SK-N-SH (cell line): ENCODE measurements at regions not wholly inside any gene's neighbourhood (a gene's known extent, or its start where the extent isn't known, plus 50 kb on each side); places are given as distances from the start of the nearest gene placed in this dataset.

Source experiments
- CTCF ChIA-PET: fragments of 300-600, 350-600 bp; formaldehyde crosslinking; extraction: SDS; loops from one replicate; lab custom pipeline; 2021; lab: Yijun Ruan, JAX
- POLR2A ChIA-PET: fragments of 350-600 bp; sonication (Branson Sonifier 250); formaldehyde crosslinking; extraction: SDS; loops from one replicate; lab custom pipeline; 2020; ENCODE audit warnings: antibody characterized with exemption, inconsistent platforms; lab: Yijun Ruan, JAX
- DNase-seq: peaks from one replicate; pipeline ENCODE4 v3.0.0; 2012
- H2AFZ ChIP-seq: fragments of 200-600 bp; sonication (generic); 2 replicates; pipeline ENCODE4 v1.8.1; 2016; ENCODE audit warnings: antibody characterized with exemption, mild to moderate bottlenecking, low read depth
- H3F3A ChIP-seq: fragments of 200-600 bp; sonication (generic); replicated peaks from 2 replicates; pipeline ENCODE3; 2016; ENCODE audit warnings: antibody characterized with exemption, mild to moderate bottlenecking; ENCODE audit not compliant: insufficient read depth
- H3K27ac ChIP-seq, 2 experiments: fragments of 200-500 bp in 1 of 2; fragments of 200-600 bp in 1 of 2; sonication (Bioruptor generic) in 1 of 2; sonication (generic), shearing (Covaris generic) in 1 of 2; 2 replicates each; pipeline versions ENCODE4 v1.5.1 to v1.6.1; 2014 to 2016; ENCODE audit warnings: low read depth in 2 of 2, inconsistent platforms in 1 of 2, low read length in 1 of 2, mild to moderate bottlenecking in 1 of 2, mixed read lengths in 1 of 2
- H3K27me3 ChIP-seq: fragments of 200-600 bp; sonication (generic), shearing (Covaris generic); 2 replicates; pipeline ENCODE4 v1.6.1; 2016; ENCODE audit warnings: mixed run types; ENCODE audit not compliant: insufficient read depth
- H3K36me3 ChIP-seq, 2 experiments: fragments of 200-500 bp in 1 of 2; fragments of 200-600 bp in 1 of 2; sonication (Bioruptor generic) in 1 of 2; sonication (generic) in 1 of 2; replicated peaks in 1 of 2; 2 replicates each; pipeline versions ENCODE3 to v1.5.1; 2014 to 2016; ENCODE audit warnings: low read length in 1 of 2, mild to moderate bottlenecking in 1 of 2; ENCODE audit not compliant: insufficient read depth in 2 of 2, control insufficient read depth in 1 of 2
- H3K4me1 ChIP-seq, 2 experiments: fragments of 200-500 bp in 1 of 2; fragments of 200-600 bp in 1 of 2; sonication (Bioruptor generic) in 1 of 2; sonication (generic), shearing (Covaris generic) in 1 of 2; 2 replicates each; pipeline versions ENCODE4 v1.5.1 to v1.6.1; 2014 to 2016; ENCODE audit warnings: low read depth in 1 of 2, low read length in 1 of 2, mixed run types in 1 of 2; ENCODE audit not compliant: insufficient read depth in 2 of 2, control insufficient read depth in 1 of 2
- H3K4me2 ChIP-seq: fragments of 200-600 bp; sonication (generic), shearing (Covaris generic); 2 replicates; pipeline ENCODE4 v1.6.1; 2017; ENCODE audit warnings: mixed run types
- H3K4me3 ChIP-seq, 2 experiments: fragments of 200-500 bp in 1 of 2; fragments of 200-600 bp in 1 of 2; sonication (Bioruptor generic) in 1 of 2; sonication (generic), shearing (Covaris generic) in 1 of 2; 2 replicates each; pipeline versions ENCODE4 v1.5.1 to v1.8.1; 2014 to 2016; ENCODE audit warnings: low read depth in 2 of 2, inconsistent platforms in 1 of 2, low read length in 1 of 2, mild to moderate bottlenecking in 1 of 2, mixed read lengths in 1 of 2, moderate library complexity in 1 of 2
- H3K79me2 ChIP-seq: fragments of 200-600 bp; sonication (generic); 2 replicates; pipeline ENCODE4 v1.8.1; 2017; ENCODE audit warnings: mild to moderate bottlenecking; ENCODE audit not compliant: insufficient read depth
- H3K9ac ChIP-seq: fragments of 200-600 bp; sonication (generic); 2 replicates; pipeline ENCODE4 v1.6.1; 2017; ENCODE audit warnings: mixed run types
- H3K9me2 ChIP-seq: fragments of 200-600 bp; sonication (generic); 2 replicates; pipeline ENCODE4 v1.6.1; 2017; ENCODE audit warnings: mixed run types
- H3K9me3 ChIP-seq: fragments of 200-600 bp; sonication (generic); 2 replicates; pipeline ENCODE4 v1.6.1; 2017; ENCODE audit warnings: mixed run types, mild to moderate bottlenecking, moderate library complexity
- H4K20me1 ChIP-seq: fragments of 200-600 bp; sonication (generic); 2 replicates; pipeline ENCODE4 v1.6.1; 2017; ENCODE audit warnings: mild to moderate bottlenecking, mixed run types; ENCODE audit not compliant: insufficient read depth
- FOXJ3 ChIP-seq: sonication (generic); formaldehyde crosslinking; IDR thresholded peaks from 2 replicates; pipeline ENCODE4 v1.5.1; 2020; ENCODE audit warnings: mild to moderate bottlenecking, missing genetic modification reagents
- JUND ChIP-seq: IDR thresholded peaks from 2 replicates; pipeline ENCODE4 v1.4.0; 2012
- MEF2A ChIP-seq: IDR thresholded peaks from 2 replicates; pipeline ENCODE4 v1.4.0; 2012; ENCODE audit warnings: low read depth, borderline replicate concordance
- MXI1 ChIP-seq: IDR thresholded peaks from 2 replicates; pipeline ENCODE4 v1.6.1; 2012; ENCODE audit warnings: mild to moderate bottlenecking, low read depth, low read length, improper control_type of control experiment
- NFIC ChIP-seq: IDR thresholded peaks from 2 replicates; pipeline ENCODE4 v1.4.0; 2012; ENCODE audit warnings: borderline replicate concordance
- RAD21 ChIP-seq: IDR thresholded peaks from 2 replicates; pipeline ENCODE4 v1.6.1; 2012; ENCODE audit warnings: mild to moderate bottlenecking, low read length
- RCOR1 ChIP-seq: fragments of 150-350 bp; IDR thresholded peaks from 2 replicates; pipeline ENCODE4 v1.6.1; 2017; ENCODE audit warnings: antibody characterized with exemption, low read length
- RFX5 ChIP-seq: IDR thresholded peaks from 2 replicates; pipeline ENCODE4 v1.6.1; 2012; ENCODE audit warnings: mild to moderate bottlenecking, improper control_type of control experiment, low read length
- SMC3 ChIP-seq: IDR thresholded peaks from 2 replicates; pipeline ENCODE4 v1.6.1; 2012; ENCODE audit warnings: low read depth, low read length, improper control_type of control experiment
- TEAD4 ChIP-seq: IDR thresholded peaks from 2 replicates; pipeline ENCODE4 v1.4.0; 2012; ENCODE audit warnings: mild to moderate bottlenecking, borderline replicate concordance; ENCODE audit not compliant: insufficient read depth
- WGBS: methylation state at CpG from one replicate; pipeline ENCODE4 v1.1.6; 2017; ENCODE audit warnings: low lambda C conversion rate; 5-methylcytosine and 5-hydroxymethylcytosine counted together
- TF ChIP-seq, protein P1 (sequence below): IDR thresholded peaks from 2 replicates; pipeline ENCODE4 v1.4.0; 2012; ENCODE audit warnings: low read depth, borderline replicate concordance
- TF ChIP-seq, protein P2 (sequence below): IDR thresholded peaks from 2 replicates; pipeline ENCODE4 v1.6.1; 2012; ENCODE audit warnings: mild to moderate bottlenecking, low read depth, low read length, moderate library complexity
- TF ChIP-seq, protein P3 (sequence below): fragments of 200-600 bp; sonication (generic); IDR thresholded peaks from 2 replicates; pipeline ENCODE4 v1.6.1; 2017; ENCODE audit warnings: antibody characterized with exemption, mild to moderate bottlenecking, moderate library complexity
- TF ChIP-seq, protein P4 (sequence below): IDR thresholded peaks from 2 replicates; pipeline ENCODE4 v1.4.0; 2012; ENCODE audit warnings: low read depth
- TF ChIP-seq, protein P5 (sequence below): fragments of 150-350 bp; IDR thresholded peaks from 2 replicates; pipeline ENCODE4 v1.6.1; 2016; ENCODE audit warnings: mild to moderate bottlenecking, low read depth, low read length

DNA sequence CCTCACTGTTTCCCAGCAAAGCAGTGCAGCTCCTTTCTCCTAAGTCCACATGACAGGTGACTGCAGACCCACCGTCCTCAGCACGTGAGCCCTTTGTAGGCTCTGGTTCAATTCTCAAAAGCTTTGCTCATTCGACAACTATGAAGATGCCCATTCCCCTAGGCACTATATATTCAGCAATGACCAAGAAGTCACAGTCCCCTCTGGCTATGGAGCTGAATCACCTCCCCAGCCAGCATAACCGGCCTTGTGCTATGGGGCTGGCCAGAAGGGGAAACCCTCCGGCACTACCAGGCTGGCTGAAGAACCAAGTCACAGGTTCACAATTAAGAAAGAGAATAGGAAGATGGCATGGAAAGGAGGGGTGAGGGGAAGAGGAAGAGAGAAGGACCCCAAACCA, 139.7 kb downstream of the WSCD1 start:
- 0% methylated on average over 5 of the region's 5 CpGs for WGBS
- H3K4me3 ChIP-seq: no peak overlapping the region
- CTCF ChIA-PET: no interaction called here
- POLR2A ChIA-PET: no interaction called here
- H3F3A ChIP-seq: no peaks in the 10 kb centered on the region
- H2AFZ ChIP-seq: no peak overlapping the region
- H3K79me2 ChIP-seq: no peaks in the 10 kb centered on the region
- no peak for DNase-seq
- peaks cover 47% of the 10 kb centered on the region for H3K27me3 ChIP-seq
- no peaks in the 10 kb centered on the region for H4K20me1 ChIP-seq
- no peak overlapping the region for H3K9ac ChIP-seq
- H3K4me1 ChIP-seq: no peaks in the 10 kb centered on the region
- H3K9me2 ChIP-seq: no peaks in the 10 kb centered on the region
- H3K9me3 ChIP-seq: no peaks in the 10 kb centered on the region
- no peak overlapping the region for H3K27ac ChIP-seq
- no peaks in the 10 kb centered on the region for H3K36me3 ChIP-seq
- H3K4me2 ChIP-seq: no peak overlapping the region
- TF ChIP-seq, protein P1, sequence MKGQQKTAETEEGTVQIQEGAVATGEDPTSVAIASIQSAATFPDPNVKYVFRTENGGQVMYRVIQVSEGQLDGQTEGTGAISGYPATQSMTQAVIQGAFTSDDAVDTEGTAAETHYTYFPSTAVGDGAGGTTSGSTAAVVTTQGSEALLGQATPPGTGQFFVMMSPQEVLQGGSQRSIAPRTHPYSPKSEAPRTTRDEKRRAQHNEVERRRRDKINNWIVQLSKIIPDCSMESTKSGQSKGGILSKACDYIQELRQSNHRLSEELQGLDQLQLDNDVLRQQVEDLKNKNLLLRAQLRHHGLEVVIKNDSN: no peak
- TF ChIP-seq RAD21: no peak

DNA sequence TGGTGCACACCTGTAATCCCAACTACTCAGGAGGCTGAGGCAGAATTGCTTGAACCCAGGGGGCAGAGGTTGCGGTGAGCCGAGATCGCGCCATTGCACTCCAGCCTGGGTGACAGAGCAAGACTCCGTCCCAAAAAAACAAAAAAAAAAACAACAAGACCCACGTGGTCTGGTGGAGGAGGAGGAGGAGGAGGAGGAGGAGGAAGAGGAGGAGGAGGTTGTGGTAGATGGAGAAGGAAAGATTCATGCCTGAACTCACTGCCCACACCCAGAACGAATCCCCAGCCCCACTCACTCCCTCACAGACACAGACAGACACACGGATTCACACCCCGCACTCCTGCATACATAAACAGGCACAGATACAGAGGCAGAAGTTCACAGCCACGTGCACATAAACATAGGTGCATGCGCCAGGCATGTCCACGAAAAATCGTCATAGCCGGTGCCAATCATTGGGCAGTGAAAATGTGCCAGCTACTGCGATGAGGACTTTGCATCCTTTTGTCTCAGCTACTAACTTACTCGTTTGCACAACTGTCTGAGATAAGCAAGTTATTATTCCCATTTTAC, 138.5 kb downstream of the WSCD1 start:
- Histone ChIP-seq H3K9me2 (no peaks in the 10 kb centered on the region), H3K9ac (no peak overlapping the region), H3K36me3 (no peaks in the 10 kb centered on the region), H2AFZ (no peak overlapping the region), H3K9me3 (no peaks in the 10 kb centered on the region), H3K27ac (no peak overlapping the region), H3F3A (no peaks in the 10 kb centered on the region), H3K4me2 (no peak overlapping the region), H4K20me1 (no peaks in the 10 kb centered on the region), H3K27me3 (peaks cover 55% of the 10 kb centered on the region), H3K79me2 (no peaks in the 10 kb centered on the region), H3K4me1 (no peaks in the 10 kb centered on the region), H3K4me3 (no peak overlapping the region)
- 30% methylated on average over 16 of the region's 16 CpGs for WGBS
- POLR2A ChIA-PET: no interaction called here
- CTCF ChIA-PET: interaction anchor here (0.6 kb wide), 1 partner anchor 21 kb away, joined by 3 read pairs; no protein-coding TSS in a partner anchor
- TF ChIP-seq RFX5: no peak
- TF ChIP-seq JUND: no peak
- TF ChIP-seq, protein P2, sequence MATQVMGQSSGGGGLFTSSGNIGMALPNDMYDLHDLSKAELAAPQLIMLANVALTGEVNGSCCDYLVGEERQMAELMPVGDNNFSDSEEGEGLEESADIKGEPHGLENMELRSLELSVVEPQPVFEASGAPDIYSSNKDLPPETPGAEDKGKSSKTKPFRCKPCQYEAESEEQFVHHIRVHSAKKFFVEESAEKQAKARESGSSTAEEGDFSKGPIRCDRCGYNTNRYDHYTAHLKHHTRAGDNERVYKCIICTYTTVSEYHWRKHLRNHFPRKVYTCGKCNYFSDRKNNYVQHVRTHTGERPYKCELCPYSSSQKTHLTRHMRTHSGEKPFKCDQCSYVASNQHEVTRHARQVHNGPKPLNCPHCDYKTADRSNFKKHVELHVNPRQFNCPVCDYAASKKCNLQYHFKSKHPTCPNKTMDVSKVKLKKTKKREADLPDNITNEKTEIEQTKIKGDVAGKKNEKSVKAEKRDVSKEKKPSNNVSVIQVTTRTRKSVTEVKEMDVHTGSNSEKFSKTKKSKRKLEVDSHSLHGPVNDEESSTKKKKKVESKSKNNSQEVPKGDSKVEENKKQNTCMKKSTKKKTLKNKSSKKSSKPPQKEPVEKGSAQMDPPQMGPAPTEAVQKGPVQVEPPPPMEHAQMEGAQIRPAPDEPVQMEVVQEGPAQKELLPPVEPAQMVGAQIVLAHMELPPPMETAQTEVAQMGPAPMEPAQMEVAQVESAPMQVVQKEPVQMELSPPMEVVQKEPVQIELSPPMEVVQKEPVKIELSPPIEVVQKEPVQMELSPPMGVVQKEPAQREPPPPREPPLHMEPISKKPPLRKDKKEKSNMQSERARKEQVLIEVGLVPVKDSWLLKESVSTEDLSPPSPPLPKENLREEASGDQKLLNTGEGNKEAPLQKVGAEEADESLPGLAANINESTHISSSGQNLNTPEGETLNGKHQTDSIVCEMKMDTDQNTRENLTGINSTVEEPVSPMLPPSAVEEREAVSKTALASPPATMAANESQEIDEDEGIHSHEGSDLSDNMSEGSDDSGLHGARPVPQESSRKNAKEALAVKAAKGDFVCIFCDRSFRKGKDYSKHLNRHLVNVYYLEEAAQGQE: no peak
- TF ChIP-seq SMC3: no peak
- TF ChIP-seq TEAD4: no peak
- TF ChIP-seq MXI1: no peak
- TF ChIP-seq FOXJ3: no peak
- TF ChIP-seq, protein P3, sequence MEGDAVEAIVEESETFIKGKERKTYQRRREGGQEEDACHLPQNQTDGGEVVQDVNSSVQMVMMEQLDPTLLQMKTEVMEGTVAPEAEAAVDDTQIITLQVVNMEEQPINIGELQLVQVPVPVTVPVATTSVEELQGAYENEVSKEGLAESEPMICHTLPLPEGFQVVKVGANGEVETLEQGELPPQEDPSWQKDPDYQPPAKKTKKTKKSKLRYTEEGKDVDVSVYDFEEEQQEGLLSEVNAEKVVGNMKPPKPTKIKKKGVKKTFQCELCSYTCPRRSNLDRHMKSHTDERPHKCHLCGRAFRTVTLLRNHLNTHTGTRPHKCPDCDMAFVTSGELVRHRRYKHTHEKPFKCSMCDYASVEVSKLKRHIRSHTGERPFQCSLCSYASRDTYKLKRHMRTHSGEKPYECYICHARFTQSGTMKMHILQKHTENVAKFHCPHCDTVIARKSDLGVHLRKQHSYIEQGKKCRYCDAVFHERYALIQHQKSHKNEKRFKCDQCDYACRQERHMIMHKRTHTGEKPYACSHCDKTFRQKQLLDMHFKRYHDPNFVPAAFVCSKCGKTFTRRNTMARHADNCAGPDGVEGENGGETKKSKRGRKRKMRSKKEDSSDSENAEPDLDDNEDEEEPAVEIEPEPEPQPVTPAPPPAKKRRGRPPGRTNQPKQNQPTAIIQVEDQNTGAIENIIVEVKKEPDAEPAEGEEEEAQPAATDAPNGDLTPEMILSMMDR: no peak
- no peak for TF ChIP-seq NFIC
- TF ChIP-seq, protein P4, sequence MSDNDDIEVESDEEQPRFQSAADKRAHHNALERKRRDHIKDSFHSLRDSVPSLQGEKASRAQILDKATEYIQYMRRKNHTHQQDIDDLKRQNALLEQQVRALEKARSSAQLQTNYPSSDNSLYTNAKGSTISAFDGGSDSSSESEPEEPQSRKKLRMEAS: no peak
- TF ChIP-seq, protein P5, sequence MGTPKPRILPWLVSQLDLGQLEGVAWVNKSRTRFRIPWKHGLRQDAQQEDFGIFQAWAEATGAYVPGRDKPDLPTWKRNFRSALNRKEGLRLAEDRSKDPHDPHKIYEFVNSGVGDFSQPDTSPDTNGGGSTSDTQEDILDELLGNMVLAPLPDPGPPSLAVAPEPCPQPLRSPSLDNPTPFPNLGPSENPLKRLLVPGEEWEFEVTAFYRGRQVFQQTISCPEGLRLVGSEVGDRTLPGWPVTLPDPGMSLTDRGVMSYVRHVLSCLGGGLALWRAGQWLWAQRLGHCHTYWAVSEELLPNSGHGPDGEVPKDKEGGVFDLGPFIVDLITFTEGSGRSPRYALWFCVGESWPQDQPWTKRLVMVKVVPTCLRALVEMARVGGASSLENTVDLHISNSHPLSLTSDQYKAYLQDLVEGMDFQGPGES: no peak
- no peak for TF ChIP-seq RCOR1
- TF ChIP-seq, protein P1: no peak
- TF ChIP-seq MEF2A: no peak
- no peak for DNase-seq
